GM23248 (cell line): ENCODE measurements at regions not wholly inside any gene's neighbourhood (a gene's known extent, or its start where the extent isn't known, plus 50 kb on each side); places are given as distances from the start of the nearest gene placed in this dataset.

Experiments used
- EZH2 ChIP-seq: fragments of 200-600 bp; sonication (generic); IDR thresholded peaks from 2 replicates; pipeline ENCODE4 v1.6.1; 2018; ENCODE audit warnings: antibody characterized with exemption, mild to moderate bottlenecking; ENCODE audit not compliant: insufficient read depth, poor library complexity, severe bottlenecking
- EZH2phosphoT487 ChIP-seq: fragments of 200-600 bp; sonication (generic); IDR thresholded peaks from 2 replicates; pipeline ENCODE4 v1.6.1; 2018; ENCODE audit warnings: antibody characterized with exemption, moderate library complexity, mild to moderate bottlenecking, low read depth; ENCODE audit not compliant: insufficient read depth

- TF ChIP-seq EZH2, result no peak
- TF ChIP-seq EZH2phosphoT487, result no peak
Measured at GRCh38 chr4:14644580-14645282, 357.6 kb upstream of the CPEB2 start.
